ENCODE measurements at regions not wholly inside any gene's neighbourhood (a gene's known extent, or its start where the extent isn't known, plus 50 kb on each side); places are given as distances from the start of the nearest gene placed in this dataset.

- TF ChIP-seq ZKSCAN8 (CRISPR knock-in tag; IDR thresholded peaks at IDR 0.05) (no peak), IRF9 (tag; IDR thresholded peaks at IDR 0.05) (no peak), CTCF (IDR thresholded peaks at IDR 0.05 in 2 of 3, conservative IDR thresholded peaks at IDR 0.05 in 1 of 3; ENCODE audit: insufficient read depth in 2 of 3, low read depth in 1 of 3, low read length in 3 of 3) (no peak), SP2 (IDR thresholded peaks at IDR 0.05; ENCODE audit: extremely low read depth, low read depth, low read length, poor library complexity, severe bottlenecking) (no peak), NFE2L1 (tag; IDR thresholded peaks at IDR 0.05; ENCODE audit: borderline replicate concordance, low read depth) (no peak)
Observed at GRCh38 chr4:10747186-10747585, 62.6 kb upstream of the CLNK start.
